Brain pericyte (primary cell): ENCODE measurements at regions not wholly inside any gene's neighbourhood (a gene's known extent, or its start where the extent isn't known, plus 50 kb on each side); places are given as distances from the start of the nearest gene placed in this dataset.
"Not testable (repeated sequence)": the region's sequence is repeated elsewhere in the genome, so short reads cannot be mapped to it uniquely, and the experiment has no call there.

ENCODE experiments used
- DNase-seq: peaks from one replicate; pipeline ENCODE4 v3.0.0-alpha.2; 2012; ENCODE audit warnings: low read depth, low spot score

DNA sequence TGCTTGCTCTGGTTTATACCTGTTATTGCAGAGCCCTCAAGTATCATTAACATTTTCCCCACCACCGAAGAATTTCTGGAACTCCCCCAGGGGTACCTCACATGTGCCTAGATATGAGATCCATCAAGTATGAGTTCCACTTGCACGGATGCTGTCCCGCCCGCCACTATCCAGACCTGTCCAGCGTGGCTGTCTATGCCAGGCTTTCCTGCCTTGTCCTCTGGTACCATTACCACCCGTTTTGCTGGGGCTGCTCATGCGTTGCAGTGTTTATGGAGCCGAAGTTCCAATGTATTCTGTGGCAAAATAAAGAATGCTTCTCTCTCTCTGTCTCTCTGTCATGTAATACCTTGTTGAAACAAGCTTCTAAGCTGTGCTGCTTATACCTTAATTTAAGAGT lies 543.5 kb upstream of the PTBP2 start:
- no peak for DNase-seq

DNA sequence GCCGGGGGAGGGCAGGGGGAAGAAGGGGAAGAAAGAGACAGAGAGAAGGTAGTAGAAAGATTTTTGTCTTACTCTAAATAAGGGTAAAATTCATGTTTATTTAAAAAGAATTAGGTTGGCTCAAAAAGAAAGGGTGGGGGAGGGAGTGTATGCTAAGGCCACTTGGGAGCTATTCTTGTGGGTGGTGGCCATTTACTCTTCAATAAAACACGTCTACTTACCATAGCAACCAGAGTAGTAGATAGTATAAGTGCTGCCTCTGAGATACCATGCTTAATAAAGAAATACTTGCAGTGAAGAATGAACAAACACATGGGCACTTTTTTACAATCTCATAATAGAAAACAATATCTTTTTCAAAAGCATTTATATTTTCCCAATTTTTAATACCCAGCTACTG lies 538.1 kb upstream of the PTBP2 start:
- no peak for DNase-seq

DNA sequence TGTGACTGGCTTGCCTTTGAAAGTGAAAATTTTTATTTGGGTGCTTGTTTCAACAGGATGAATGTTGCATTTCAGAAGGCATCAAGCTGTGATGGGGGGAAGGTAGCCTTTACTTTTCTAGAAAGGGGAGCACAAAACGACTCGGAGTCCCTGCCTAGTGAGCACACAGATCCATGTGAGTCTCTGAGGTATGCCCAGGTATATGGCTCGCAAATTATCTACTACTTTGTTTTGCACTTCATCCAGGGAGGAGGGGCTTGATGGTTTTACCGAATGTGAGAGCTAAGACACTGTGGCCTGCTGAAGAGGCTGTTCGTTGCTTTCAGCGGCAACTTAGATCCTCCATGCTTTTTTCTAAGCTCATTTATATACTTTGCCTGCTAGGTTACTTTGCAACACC lies 537.7 kb upstream of the PTBP2 start:
- no peak for DNase-seq

DNA sequence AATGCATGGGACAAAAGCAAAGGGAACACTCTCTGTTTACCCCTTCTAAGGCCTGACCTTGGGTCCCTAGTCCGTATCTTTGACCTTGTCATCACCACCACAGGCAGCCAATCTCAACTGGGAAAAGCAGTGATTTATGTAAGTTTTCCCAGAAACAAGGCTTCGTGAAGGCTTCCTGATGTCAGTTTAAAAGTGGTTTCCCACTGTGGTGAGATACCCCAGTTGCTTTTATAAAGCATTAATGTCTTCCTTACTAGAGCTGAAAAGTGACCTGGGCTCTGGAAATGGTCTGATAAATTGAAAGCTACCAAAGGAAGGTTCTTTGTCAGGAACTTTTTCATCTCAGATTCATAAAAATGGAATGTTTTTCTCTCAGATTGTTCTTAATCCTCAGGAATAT lies 536.4 kb upstream of the PTBP2 start:
- DNase-seq, result no peak

DNA sequence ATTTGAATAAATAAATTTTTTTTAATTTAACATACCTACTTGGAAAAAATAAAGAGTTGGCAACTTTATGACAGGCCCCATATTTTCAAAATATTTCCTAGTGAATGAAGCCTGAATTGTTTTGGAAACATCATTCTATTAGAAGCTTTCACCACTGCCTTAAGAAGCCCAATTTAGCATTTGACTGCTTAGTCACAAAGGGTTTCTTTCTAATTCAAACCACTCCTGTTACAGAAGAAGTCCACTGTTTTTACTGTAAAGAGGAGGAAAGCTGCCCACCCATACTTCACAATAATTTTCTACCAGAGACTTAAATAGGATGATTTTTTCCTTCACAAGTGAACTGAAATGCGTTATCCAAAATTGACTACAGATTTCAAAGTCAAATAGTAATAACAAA lies 534.6 kb upstream of the PTBP2 start:
- DNase-seq, result no peak

DNA sequence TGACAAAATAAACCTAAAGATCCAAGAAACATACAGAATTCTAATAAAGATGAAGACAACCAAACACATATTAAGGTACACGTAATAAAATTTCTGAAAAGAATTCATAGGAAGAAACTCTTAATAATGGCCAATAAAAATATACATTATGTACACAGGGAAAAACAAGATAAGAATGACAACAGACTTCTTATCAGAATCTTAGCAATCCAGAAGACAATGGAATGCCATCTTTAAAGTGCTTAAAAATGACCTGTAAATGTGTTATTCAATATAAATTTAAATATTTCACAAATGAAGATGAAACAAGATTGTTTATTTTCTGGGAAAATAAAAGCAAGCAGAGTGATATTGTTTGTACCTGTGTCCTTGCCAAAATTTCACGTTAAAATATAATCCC lies 530.4 kb upstream of the PTBP2 start:
- no peak for DNase-seq

DNA sequence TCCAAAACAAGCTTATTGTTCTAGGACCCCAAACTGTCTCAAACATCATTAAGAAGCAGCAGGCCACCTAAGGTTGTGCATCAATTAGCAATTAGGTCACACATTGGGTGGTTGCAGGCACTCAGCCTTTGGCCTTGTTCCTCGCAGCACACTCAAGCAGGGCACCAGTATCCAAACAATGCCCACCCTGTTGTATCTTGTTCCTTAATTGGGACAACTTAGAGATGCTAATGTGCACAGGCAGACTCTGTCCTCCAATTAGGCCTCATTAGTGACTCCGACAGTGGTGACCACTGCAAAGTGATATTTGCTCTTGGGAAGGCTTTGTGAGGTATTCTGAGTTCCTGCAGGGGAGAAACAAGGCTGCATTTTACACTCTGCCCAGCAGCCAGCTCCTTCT lies 515.1 kb upstream of the PTBP2 start:
- no peak for DNase-seq

DNA sequence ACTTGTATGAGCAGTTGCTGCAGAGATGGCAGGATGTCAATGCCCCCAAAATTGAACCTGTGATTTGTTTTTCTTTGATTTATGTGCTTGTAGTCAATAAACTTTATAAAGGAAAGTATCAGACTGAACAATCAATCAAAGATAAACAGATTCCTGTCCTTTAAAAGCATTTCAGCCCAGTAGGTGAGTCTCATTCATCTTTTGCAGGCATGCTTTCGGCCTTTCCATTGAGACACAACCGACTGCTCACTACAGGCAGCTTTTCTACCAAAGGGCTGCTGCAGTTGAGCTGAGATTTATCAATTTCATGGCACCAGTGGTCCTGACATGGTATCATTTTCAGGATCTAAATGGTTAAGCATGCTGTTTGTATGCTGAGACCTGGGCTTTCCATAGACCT lies 513.6 kb upstream of the PTBP2 start:
- no peak for DNase-seq

DNA sequence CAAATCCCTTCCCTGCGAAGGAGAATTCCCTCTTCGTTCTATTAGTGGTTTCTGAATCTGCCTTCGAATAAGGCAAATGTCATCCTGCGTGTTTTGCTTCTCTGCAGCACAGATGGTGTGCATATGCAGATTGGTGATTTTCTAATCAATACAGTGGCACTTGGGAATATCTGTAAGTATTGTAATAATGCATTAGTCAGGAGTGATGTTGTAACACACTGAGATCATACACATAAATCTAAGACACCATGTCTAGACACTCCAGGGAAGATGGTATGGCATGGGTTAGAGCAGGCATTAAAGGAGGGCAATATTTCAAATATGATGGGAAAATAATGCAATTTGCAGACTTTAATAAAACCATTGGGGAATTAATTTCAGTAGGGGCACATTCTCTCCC lies 513.2 kb upstream of the PTBP2 start:
- DNase-seq, result no peak

DNA sequence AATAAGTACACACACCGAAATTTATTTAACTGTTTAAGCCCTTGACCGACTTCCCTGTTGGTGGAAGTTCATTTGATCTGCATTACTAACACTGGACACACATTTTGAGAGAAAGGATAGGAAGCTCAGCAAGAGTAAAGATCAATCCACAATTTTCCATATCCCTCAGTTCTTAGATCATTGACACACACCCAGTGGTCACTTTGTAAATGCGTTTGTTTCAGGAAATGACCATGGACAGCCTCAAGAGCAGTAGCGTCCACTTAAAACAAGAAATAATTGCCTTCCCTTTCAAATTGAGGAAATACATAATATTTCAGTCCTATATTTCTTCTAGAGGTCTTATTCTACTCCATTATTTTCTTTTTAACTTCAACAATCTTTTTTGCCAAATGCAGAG lies 511.5 kb upstream of the PTBP2 start:
- no peak for DNase-seq

DNA sequence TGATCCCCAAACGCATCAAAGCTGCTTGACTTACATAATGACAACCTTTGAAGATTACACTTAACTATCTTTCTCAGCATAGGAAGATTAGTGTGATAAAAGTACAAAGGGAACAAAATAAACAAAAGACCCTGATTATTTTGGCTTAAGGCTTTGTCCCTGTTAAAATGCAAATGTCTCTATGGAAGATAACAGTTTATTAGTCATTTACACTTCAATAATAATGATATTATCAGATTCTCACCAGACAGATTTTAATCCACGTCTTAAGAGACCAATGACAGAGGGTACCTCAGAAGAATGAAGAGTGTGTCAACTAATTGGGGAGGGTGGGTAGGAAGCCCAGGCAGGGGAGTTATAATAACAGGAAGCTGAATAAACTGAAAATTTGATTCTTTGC lies 510.4 kb upstream of the PTBP2 start:
- no peak for DNase-seq

DNA sequence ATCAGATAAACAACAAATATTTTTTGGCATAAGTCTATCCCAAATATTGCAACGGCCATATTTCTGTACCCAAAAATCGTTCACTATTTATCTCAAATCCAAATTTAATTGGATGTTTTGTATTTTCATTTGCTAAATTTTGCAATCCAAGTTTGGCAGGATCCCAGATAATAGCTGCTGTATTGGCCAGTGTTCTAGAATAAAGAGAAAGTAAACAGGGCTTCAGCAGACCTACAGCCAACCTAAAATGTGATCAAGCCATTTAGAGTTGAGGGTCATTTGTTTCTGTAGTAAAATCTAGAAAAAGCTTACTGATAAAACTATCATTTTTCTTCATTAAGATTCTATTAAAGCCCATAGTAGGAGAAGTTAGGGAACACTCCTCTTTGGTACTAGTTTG lies 506.6 kb upstream of the PTBP2 start:
- no peak for DNase-seq

DNA sequence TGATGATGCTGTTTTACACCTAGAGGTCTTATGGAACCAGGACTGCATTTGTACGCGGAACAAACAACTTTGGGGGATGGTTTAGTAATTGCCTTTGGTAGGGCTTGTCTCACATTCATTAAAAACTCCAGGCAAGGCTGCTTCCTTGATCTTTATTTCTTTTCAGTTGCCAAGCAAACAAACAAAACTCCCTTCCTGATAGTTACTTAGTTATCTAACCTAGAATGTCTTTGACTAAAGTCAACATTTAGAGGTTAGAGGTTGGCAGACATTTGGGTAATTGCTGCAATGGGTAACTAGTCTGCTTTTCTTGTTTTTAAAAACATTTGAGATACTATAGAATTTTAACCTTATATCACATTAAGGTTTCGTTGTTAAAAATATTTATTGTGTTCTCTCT lies 500.9 kb upstream of the PTBP2 start:
- DNase-seq, result no peak

DNA sequence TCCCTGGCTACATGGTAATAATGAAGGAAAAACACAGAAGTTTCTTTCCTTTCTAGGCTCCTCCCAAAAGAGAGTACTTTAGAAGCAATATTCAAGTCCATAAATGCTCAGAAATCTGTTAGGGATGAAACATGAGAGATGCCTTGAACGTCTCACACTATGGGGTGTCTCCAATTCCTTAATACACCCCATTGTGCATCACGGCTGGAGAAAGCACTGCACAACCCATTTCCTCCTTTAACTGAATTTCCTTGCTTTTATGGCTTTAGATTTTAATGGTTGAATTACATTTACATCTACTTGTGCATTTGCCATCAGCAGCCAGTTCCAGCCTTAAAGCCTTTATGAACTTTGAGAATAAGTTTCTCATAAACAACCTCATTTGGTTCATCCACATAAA lies 498.9 kb upstream of the PTBP2 start:
- DNase-seq, result no peak

DNA sequence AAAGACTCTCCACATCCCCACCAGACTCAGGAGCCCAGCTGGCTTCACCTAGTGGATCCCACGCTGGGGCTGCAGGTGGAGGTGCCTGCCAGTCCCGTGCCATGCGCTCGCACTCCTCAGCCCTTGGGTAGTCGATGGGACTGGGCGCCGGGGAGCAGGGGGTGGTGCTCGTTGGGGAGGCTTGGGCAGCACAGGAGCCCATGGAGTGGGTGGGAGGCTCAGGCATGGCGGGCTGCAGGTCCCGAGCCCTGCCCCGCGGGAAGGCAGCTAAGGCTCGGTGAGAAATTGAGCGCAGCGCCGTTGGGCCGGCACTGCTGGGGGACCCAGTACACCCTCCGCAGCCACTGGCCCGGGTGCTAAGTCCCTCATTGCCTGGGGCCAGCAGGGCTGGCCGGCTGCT lies 497.4 kb upstream of the PTBP2 start:
- DNase-seq, result not testable (repeated sequence)

DNA sequence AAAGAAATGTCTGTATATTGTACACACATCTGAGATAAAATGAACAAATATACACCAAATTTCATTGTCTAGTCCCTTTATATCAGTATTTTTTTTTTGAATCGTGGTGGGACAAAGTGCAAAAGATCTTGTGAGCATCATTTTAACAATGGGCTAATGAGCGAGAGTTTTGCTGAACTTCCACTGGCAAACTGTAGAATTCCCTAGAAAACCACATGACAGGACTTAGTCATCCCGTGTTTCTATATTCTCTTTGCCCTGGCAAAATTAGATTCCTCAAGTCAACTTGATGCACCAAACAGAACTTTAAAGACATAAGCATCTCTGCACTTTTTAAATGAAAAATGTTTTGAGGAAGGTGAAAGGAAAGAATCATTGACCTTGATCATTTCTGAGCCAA lies 488.2 kb upstream of the PTBP2 start:
- DNase-seq, result no peak

DNA sequence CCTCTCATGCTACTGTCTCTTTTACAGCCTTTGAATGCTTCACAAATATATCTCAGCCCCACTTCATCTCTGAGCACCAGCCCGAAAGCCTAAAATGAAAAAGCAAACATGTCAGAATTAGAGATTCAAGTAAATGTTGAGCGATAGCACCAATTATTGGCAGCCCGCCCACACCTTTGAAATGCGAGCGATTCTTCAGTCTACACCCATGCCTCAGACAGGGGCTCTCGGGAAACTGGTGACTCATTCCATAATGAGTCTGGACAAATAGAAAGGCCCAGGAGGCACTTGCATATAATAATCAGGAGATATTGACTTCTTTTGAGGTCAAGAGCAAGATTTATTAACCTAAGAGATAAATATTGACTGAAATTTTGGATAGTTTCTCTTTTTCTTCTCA lies 487.3 kb upstream of the PTBP2 start:
- DNase-seq, result no peak

DNA sequence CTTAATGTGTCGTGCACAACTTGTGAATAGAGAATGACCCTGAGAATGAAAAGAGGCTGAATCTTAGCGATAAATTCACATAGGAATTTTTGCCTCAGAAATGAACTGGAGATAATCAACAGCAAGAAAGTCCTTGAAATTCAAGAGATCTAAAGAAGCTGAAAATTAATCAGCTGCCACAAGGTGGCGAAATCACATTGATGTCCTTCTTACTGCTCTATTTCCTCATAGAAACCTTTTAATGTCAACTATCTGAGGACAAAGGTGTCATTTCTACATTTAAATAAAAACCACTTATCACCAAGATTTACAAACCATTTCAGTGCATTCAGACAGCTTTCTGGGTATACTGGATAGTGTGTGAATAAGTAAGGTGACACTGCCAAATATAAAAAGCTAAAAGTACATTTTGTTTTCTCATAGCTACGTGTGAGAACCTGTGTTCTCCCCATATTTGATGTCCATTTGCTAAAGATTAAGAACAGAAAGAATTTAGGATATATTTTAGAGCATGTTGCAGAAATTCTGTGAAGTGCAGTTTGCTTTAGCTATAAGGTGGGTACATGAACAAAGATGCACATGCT lies 485.3 kb upstream of the PTBP2 start:
- peak; percentile 25 for DNase-seq

DNA sequence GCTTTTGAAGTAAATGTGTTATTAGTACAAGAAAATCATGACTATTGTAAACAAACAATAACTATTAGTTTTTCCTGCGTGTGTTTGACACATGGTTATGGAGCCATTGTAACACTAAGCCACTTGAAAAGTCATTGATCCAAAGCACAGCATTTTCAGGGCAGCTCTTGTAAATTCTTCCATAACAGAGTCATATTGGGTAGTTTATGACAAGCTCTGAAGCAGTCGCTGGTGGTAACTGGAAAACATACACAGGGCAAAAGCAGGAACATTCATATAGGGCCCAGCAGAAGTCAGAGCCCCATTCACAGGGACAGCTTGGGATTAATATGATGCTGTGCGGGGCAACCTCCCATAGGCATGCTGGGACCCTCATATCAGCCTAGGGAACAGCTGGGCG lies 483.2 kb upstream of the PTBP2 start:
- DNase-seq, result no peak

DNA sequence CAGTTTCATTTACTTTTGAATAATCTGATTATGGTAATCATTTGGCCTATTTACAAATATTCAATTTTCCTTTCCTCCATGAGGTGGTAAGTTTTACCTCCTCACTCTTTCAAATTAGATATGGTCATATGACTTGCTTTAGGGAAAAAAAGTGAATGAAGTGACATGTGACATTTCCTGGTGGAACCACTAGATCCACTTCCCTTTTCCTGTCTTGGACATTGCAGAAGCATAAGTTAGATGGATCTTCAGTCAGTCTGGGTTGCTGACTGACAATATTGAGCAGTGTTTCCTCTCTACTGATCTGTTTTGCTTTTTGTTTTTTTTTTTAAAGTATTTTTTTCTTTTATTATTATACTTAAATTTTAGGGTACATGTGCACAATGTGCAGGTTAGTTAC lies 481.1 kb upstream of the PTBP2 start:
- no peak for DNase-seq

DNA sequence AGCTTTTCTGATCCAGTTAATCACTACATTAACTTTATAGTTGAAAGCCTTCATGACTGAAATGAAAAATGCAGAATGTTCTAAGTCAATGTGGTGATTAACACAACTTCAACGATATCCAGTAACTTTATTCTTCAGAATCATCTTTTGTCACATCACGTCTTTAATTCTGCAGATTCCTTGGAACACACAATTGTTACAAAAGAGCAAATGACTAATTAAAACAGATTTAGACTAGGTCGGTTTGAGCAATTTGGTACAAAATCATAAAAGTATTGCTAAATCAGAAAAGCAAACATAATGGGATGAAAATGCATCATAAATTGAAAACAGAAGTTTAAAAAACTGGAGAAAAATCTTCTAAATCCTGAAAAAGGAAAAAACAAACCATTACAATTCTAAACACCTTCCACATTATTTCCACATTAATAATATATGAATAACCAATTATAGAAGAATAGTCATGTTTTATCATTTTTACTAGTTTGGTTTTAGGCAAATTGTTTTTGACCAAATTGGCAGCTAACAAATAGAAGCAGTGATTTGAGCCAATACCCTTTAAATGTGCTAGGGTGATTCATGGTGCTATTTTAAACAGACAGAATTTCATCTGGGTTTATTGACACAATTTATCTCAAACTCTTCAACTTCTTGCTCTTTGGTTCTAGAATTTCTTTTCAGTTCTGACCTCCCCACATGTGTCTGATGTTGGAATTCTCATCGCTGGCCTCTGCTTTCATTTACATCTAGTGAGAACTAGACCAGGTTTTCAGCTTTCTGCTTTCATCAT lies 468.1 kb upstream of the PTBP2 start:
- DNase-seq, result no peak

DNA sequence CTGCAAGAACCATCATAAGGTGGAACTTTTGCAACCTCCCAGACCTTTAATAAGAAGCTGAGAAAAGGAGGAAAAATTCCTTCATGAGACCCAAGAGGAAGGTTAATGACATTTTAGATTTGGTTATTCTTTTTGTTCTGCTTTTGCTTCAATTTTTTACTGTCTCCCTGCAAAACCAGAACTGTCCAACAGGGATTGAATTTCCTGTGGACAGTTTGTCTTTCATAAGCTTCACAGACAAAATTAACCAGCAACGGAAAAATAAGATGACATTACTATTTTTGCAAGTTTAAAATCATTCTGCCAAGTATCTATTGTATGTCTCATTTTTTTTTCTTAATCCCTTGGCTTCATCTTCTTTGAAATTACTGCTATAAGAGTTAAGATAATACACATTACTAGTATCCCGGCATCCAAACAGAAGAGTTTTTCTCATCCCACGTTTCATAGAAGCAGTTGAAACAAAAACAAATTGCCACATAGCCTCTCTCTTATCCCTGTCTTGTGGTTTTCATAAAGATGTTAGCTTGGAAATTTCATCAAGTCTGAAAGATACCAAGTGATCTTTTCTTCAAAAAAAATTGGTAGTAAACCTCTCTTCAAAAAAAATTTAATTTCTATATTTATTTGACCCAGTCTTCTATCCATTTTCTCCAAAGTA lies 465.3 kb upstream of the PTBP2 start:
- no peak for DNase-seq

DNA sequence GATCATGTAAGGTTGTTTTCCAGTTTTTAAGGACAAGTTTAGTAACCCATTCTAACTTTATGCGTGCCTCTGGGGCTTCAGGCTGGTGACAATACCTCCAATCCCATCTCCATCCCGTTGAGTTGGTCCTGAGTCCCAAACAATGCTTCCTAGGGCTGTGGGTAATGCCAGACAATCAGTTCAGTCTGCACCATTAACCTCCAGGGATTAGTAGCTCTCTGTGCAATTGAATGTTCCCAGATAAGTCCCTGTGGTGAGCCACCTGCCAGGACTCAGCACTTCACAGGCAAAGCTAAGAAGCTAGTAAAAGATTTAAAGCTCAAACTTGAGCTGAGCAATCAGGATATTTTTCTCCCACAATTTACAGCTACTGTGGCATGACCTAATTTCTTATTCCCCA lies 462.2 kb upstream of the PTBP2 start:
- DNase-seq, result no peak
